ENCODE measurements at regions not wholly inside any gene's neighbourhood (a gene's known extent, or its start where the extent isn't known, plus 50 kb on each side); places are given as distances from the start of the nearest gene placed in this dataset.
A peak's percentile ranks its signal among the peaks of the same experiment; 100 is the strongest.
"Not testable (repeated sequence)": the region's sequence is repeated elsewhere in the genome, so short reads cannot be mapped to it uniquely, and the experiment has no call there.

DNA sequence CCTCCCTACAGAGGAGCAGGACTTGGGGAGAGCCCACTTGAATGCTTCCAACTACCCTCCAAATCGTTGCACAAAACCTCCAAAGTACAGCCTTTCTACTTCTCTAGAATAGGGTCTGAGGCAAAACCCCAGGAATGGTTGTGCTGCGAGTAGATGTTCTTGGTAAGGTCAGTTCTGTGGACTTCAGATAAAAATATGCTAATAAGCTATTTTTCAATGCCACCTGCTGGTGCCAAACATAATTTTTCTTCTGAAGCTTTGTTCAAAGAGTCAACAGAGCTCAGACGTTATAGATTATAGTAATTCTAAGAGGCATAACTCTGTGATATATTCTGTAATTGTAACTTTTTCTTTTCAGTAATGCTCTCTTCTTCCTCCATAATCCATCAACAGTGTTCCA is 425.7 kb downstream of the GPAT3 start:
- Histone ChIP-seq H3K27ac (ENCODE audit: insufficient read depth in 1 of 2, low read depth in 1 of 2, low read length in 2 of 2, poor library complexity in 1 of 2, severe bottlenecking in 2 of 2) (no peak overlapping the region), H3K4me3 (ENCODE audit: control insufficient read depth in 1 of 7, extremely low read depth in 1 of 7, insufficient read depth in 4 of 7, low read depth in 2 of 7, low read length in 6 of 7) (no peak overlapping the region), H3K9me3 (ENCODE audit: control extremely low read depth in 1 of 5, control insufficient read depth in 4 of 5, insufficient read depth in 2 of 5, low read depth in 1 of 5, low read length in 4 of 5) (peaks cover 0 to 5% (median 0%) of the 10 kb centered on the region in 5 experiments), H3K27me3 (replicated peaks in 2 of 5; ENCODE audit: control insufficient read depth in 4 of 5, insufficient read depth in 5 of 5, low read length in 4 of 5) (no peaks in the 10 kb centered on the region), H3K36me3 (ENCODE audit: control insufficient read depth in 4 of 4, insufficient read depth in 4 of 4, low read length in 3 of 4) (no peaks in the 10 kb centered on the region), H3K4me1 (ENCODE audit: control extremely low read depth in 1 of 4, control insufficient read depth in 4 of 4, insufficient read depth in 4 of 4, low read length in 3 of 4) (no peaks in the 10 kb centered on the region)
- CTCF ChIA-PET, result interaction anchor here (0.6 to 1.2 kb wide), 3 partner anchors 191 to 423 kb away, joined by 3 to 4 read pairs (median 3); no protein-coding TSS in a partner anchor
- DNase-seq, result peak in 2 of 3 donors; percentile 12 to 14
- 83% methylated on average over 1 of the region's 3 CpGs for WGBS (ENCODE audit: insufficient coverage)
- POLR2A ChIA-PET, result no interaction called here

- ChIA-PET CTCF (interaction anchor here (1.6 kb wide), 1 partner anchor 449 kb away, joined by 3 read pairs; no protein-coding TSS in a partner anchor), POLR2A (no interaction called here)
- 100% methylated on average over 5 of the region's 5 CpGs for WGBS (ENCODE audit: insufficient coverage)
- Histone ChIP-seq H3K27me3 (replicated peaks in 2 of 5; ENCODE audit: control insufficient read depth in 4 of 5, insufficient read depth in 5 of 5, low read length in 4 of 5) (no peaks in the 10 kb centered on the region), H3K9me3 (ENCODE audit: control extremely low read depth in 1 of 5, control insufficient read depth in 4 of 5, insufficient read depth in 2 of 5, low read depth in 1 of 5, low read length in 4 of 5) (no peaks in the 10 kb centered on the region), H3K4me3 (ENCODE audit: control insufficient read depth in 1 of 7, extremely low read depth in 1 of 7, insufficient read depth in 4 of 7, low read depth in 2 of 7, low read length in 6 of 7) (no peak overlapping the region), H3K4me1 (ENCODE audit: control extremely low read depth in 1 of 4, control insufficient read depth in 4 of 4, insufficient read depth in 4 of 4, low read length in 3 of 4) (no peaks in the 10 kb centered on the region), H3K27ac (ENCODE audit: insufficient read depth in 1 of 2, low read depth in 1 of 2, low read length in 2 of 2, poor library complexity in 1 of 2, severe bottlenecking in 2 of 2) (no peak overlapping the region), H3K36me3 (ENCODE audit: control insufficient read depth in 4 of 4, insufficient read depth in 4 of 4, low read length in 3 of 4) (no peaks in the 10 kb centered on the region)
- DNase-seq, result no peak
These were observed 423.3 kb downstream of the GPAT3 start for GRCh38 chr4:83959160-83959559.

- 40% methylated on average over 1 of the region's 3 CpGs for WGBS (ENCODE audit: insufficient coverage)
- no peak overlapping the region for H3K4me3 ChIP-seq (ENCODE audit: control insufficient read depth in 1 of 7, extremely low read depth in 1 of 7, insufficient read depth in 4 of 7, low read depth in 2 of 7, low read length in 6 of 7)
- POLR2A ChIA-PET, result no interaction called here
- H3K27me3 ChIP-seq (replicated peaks in 2 of 5; ENCODE audit: control insufficient read depth in 4 of 5, insufficient read depth in 5 of 5, low read length in 4 of 5), result peaks cover 0 to 2% (median 0%) of the 10 kb centered on the region in 5 experiments
- H3K36me3 ChIP-seq (ENCODE audit: control insufficient read depth in 4 of 4, insufficient read depth in 4 of 4, low read length in 3 of 4), result no peaks in the 10 kb centered on the region
- CTCF ChIA-PET, result interaction anchor here (1.4 kb wide), 1 partner anchor 12 kb away, joined by 6 read pairs; no protein-coding TSS in a partner anchor
- no peaks in the 10 kb centered on the region for H3K9me3 ChIP-seq (ENCODE audit: control extremely low read depth in 1 of 5, control insufficient read depth in 4 of 5, insufficient read depth in 2 of 5, low read depth in 1 of 5, low read length in 4 of 5)
- H3K4me1 ChIP-seq (ENCODE audit: control extremely low read depth in 1 of 4, control insufficient read depth in 4 of 4, insufficient read depth in 4 of 4, low read length in 3 of 4), result no peaks in the 10 kb centered on the region
- H3K27ac ChIP-seq (ENCODE audit: insufficient read depth in 1 of 2, low read depth in 1 of 2, low read length in 2 of 2, poor library complexity in 1 of 2, severe bottlenecking in 2 of 2), result no peak overlapping the region
- DNase-seq, result no peak
These were observed 411.9 kb downstream of the GPAT3 start for GRCh38 chr4:83947830-83948193.

DNA sequence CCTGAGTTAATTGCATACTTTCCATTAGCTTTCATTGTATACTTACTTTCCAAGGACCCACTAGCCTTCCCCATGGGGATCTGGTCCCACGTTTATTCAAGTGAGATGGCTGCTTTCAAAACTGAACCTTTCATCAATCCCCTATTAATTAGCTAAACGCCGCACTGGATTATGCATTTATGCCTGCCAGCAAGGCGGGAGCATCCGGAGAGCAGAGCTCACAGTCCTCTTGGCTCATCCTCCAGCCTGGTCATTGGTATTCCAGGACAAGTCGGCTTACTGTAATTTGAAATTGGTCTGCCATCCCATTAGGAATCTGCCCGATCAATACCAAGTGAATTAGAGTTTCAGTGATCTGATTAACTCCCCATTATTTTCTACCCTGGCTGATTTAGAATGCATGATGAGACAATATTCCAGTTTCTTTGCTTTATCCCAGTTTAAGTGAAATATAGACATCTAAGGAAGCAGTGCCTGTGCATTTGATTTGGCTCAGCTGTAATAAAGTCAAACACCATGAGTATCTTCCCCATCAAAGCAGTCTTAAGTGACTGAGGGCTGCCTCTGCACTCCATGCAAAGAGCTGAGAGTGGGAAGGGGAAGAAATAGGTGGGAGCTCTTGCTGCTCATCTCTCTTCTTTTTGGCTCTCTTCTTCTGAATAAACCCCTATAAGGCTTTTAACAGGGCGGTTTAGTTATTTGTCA is 411.4 kb downstream of the GPAT3 start:
- H3K36me3 ChIP-seq (ENCODE audit: control insufficient read depth in 4 of 4, insufficient read depth in 4 of 4, low read length in 3 of 4), result no peaks in the 10 kb centered on the region
- no peak for DNase-seq
- H3K27me3 ChIP-seq (replicated peaks in 2 of 5; ENCODE audit: control insufficient read depth in 4 of 5, insufficient read depth in 5 of 5, low read length in 4 of 5), result peaks cover 0 to 2% (median 0%) of the 10 kb centered on the region in 5 experiments
- 96% methylated on average over 7 of the region's 8 CpGs for WGBS (ENCODE audit: insufficient coverage)
- ChIA-PET POLR2A (no interaction called here), CTCF (interaction anchor here (1.4 kb wide), 1 partner anchor 12 kb away, joined by 6 read pairs; no protein-coding TSS in a partner anchor)
- H3K4me3 ChIP-seq (ENCODE audit: control insufficient read depth in 1 of 7, extremely low read depth in 1 of 7, insufficient read depth in 4 of 7, low read depth in 2 of 7, low read length in 6 of 7), result no peak overlapping the region
- no peak overlapping the region for H3K27ac ChIP-seq (ENCODE audit: insufficient read depth in 1 of 2, low read depth in 1 of 2, low read length in 2 of 2, poor library complexity in 1 of 2, severe bottlenecking in 2 of 2)
- no peaks in the 10 kb centered on the region for H3K4me1 ChIP-seq (ENCODE audit: control extremely low read depth in 1 of 4, control insufficient read depth in 4 of 4, insufficient read depth in 4 of 4, low read length in 3 of 4)
- no peaks in the 10 kb centered on the region for H3K9me3 ChIP-seq (ENCODE audit: control extremely low read depth in 1 of 5, control insufficient read depth in 4 of 5, insufficient read depth in 2 of 5, low read depth in 1 of 5, low read length in 4 of 5)

DNA sequence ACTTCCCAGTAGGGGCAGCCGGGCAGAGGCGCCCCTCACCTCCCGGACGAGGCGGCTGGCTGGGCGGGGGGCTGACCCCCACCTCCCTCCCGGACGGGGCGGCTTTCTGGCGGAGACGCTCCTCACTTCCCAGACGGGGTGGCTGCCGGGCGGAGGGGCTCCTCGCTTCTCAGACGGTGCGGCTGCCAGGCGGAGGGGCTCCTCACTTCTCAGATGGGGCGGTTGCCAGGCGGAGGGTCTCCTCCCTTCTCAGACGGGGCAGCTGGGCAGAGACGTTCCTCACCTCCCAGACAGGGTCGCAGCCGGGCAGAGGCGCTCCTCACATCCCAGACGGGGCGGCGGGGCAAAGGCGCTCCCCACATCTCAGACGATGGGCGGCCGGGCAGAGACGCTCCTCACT is 407.8 kb downstream of the GPAT3 start:
- 99% methylated on average over 20 of the region's 33 CpGs for WGBS (ENCODE audit: insufficient coverage)
- POLR2A ChIA-PET, CTCF ChIA-PET: not testable (repeated sequence)

GRCh38 chr4:83932750-83933391 is 397.0 kb downstream of the GPAT3 start:
- ChIA-PET POLR2A (no interaction called here), CTCF (no interaction called here)
- no peaks in the 10 kb centered on the region for H3K27me3 ChIP-seq (replicated peaks in 2 of 5; ENCODE audit: control insufficient read depth in 4 of 5, insufficient read depth in 5 of 5, low read length in 4 of 5)
- WGBS (ENCODE audit: insufficient coverage), result 40% methylated on average over 1 of the region's 2 CpGs
- H3K4me3 ChIP-seq (ENCODE audit: control insufficient read depth in 1 of 7, extremely low read depth in 1 of 7, insufficient read depth in 4 of 7, low read depth in 2 of 7, low read length in 6 of 7), result no peak overlapping the region
- H3K9me3 ChIP-seq (ENCODE audit: control extremely low read depth in 1 of 5, control insufficient read depth in 4 of 5, insufficient read depth in 2 of 5, low read depth in 1 of 5, low read length in 4 of 5), result no peaks in the 10 kb centered on the region
- H3K36me3 ChIP-seq (ENCODE audit: control insufficient read depth in 4 of 4, insufficient read depth in 4 of 4, low read length in 3 of 4), result no peaks in the 10 kb centered on the region
- H3K4me1 ChIP-seq (ENCODE audit: control extremely low read depth in 1 of 4, control insufficient read depth in 4 of 4, insufficient read depth in 4 of 4, low read length in 3 of 4), result no peaks in the 10 kb centered on the region
- no peak overlapping the region for H3K27ac ChIP-seq (ENCODE audit: insufficient read depth in 1 of 2, low read depth in 1 of 2, low read length in 2 of 2, poor library complexity in 1 of 2, severe bottlenecking in 2 of 2)
- DNase-seq, result no peak

More for the DNA sequence above, 407.8 kb downstream of the GPAT3 start:
- H3K4me3 ChIP-seq (ENCODE audit: control insufficient read depth in 1 of 7, extremely low read depth in 1 of 7, insufficient read depth in 4 of 7, low read depth in 2 of 7, low read length in 6 of 7); H3K27ac ChIP-seq (ENCODE audit: insufficient read depth in 1 of 2, low read depth in 1 of 2, low read length in 2 of 2, poor library complexity in 1 of 2, severe bottlenecking in 2 of 2); H3K27me3 ChIP-seq (replicated peaks in 2 of 5; ENCODE audit: control insufficient read depth in 4 of 5, insufficient read depth in 5 of 5, low read length in 4 of 5); H3K4me1 ChIP-seq (ENCODE audit: control extremely low read depth in 1 of 4, control insufficient read depth in 4 of 4, insufficient read depth in 4 of 4, low read length in 3 of 4); H3K36me3 ChIP-seq (ENCODE audit: control insufficient read depth in 4 of 4, insufficient read depth in 4 of 4, low read length in 3 of 4); H3K9me3 ChIP-seq (ENCODE audit: control extremely low read depth in 1 of 5, control insufficient read depth in 4 of 5, insufficient read depth in 2 of 5, low read depth in 1 of 5, low read length in 4 of 5); DNase-seq: not testable (repeated sequence)

GRCh38 chr4:83931659-83932438 is 395.9 kb downstream of the GPAT3 start:
- CTCF ChIA-PET, result no interaction called here
- no peak for DNase-seq
- H3K4me1 ChIP-seq (ENCODE audit: control extremely low read depth in 1 of 4, control insufficient read depth in 4 of 4, insufficient read depth in 4 of 4, low read length in 3 of 4), result no peaks in the 10 kb centered on the region
- H3K9me3 ChIP-seq (ENCODE audit: control extremely low read depth in 1 of 5, control insufficient read depth in 4 of 5, insufficient read depth in 2 of 5, low read depth in 1 of 5, low read length in 4 of 5), result no peaks in the 10 kb centered on the region
- POLR2A ChIA-PET, result no interaction called here
- no peaks in the 10 kb centered on the region for H3K27me3 ChIP-seq (replicated peaks in 2 of 5; ENCODE audit: control insufficient read depth in 4 of 5, insufficient read depth in 5 of 5, low read length in 4 of 5)
- WGBS (ENCODE audit: insufficient coverage), result 100% methylated on average over 5 of the region's 6 CpGs
- H3K27ac ChIP-seq (ENCODE audit: insufficient read depth in 1 of 2, low read depth in 1 of 2, low read length in 2 of 2, poor library complexity in 1 of 2, severe bottlenecking in 2 of 2), result no peak overlapping the region
- no peaks in the 10 kb centered on the region for H3K36me3 ChIP-seq (ENCODE audit: control insufficient read depth in 4 of 4, insufficient read depth in 4 of 4, low read length in 3 of 4)
- no peak overlapping the region for H3K4me3 ChIP-seq (ENCODE audit: control insufficient read depth in 1 of 7, extremely low read depth in 1 of 7, insufficient read depth in 4 of 7, low read depth in 2 of 7, low read length in 6 of 7)

Measured in common myeloid progenitor, CD34-positive (primary cell).